T-cell (primary cell): ENCODE measurements at regions not wholly inside any gene's neighbourhood (a gene's known extent, or its start where the extent isn't known, plus 50 kb on each side); places are given as distances from the start of the nearest gene placed in this dataset.

Experiments
- ATAC-seq, 4 experiments: fragments of 200-7000 bp in 3 of 4; fragments of 150-1000 bp in 1 of 4; cut with Tn5 transposase; replicated peaks in 1 of 4; 1 replicate in 3 of 4; 2 replicates in 1 of 4; pipeline ENCODE4 v1.10.0; 2021; ENCODE audit warnings: moderate library complexity in 3 of 4, mild to moderate bottlenecking in 2 of 4, moderate number of reproducible peaks in 1 of 4
- CTCF ChIA-PET, 2 donors: fragments of 300-600 bp; sonication (Branson Sonifier 250); formaldehyde crosslinking; loops; one replicate each; lab custom pipeline; 2022; ENCODE audit warnings: antibody characterized with exemption in 2 of 2; lab: Charles Lee
- POLR2A ChIA-PET, 2 donors: fragments of 300-600 bp; sonication (Branson Sonifier 250); formaldehyde crosslinking; loops; one replicate each; lab custom pipeline; 2022; ENCODE audit warnings: antibody characterized with exemption in 2 of 2; lab: Charles Lee
- DNase-seq, 35 experiments: peaks; one replicate each; pipeline versions ENCODE4 v3.0.0 to v3.0.0-alpha.2; 2013 to 2023
- H3K27ac ChIP-seq: one replicate; pipeline ENCODE4 v1.5.1; 2013; ENCODE audit warnings: low read length
- H3K27me3 ChIP-seq, 2 experiments: replicated peaks in 1 of 2; 1 replicate in 1 of 2; 2 replicates in 1 of 2; pipeline versions ENCODE4 v1.6.1 to v1.7.0; 2013; ENCODE audit warnings: low read length in 1 of 2, mixed read lengths in 1 of 2; ENCODE audit not compliant: control insufficient read depth in 2 of 2, insufficient read depth in 2 of 2; ENCODE audit errors: extremely low read depth in 1 of 2
- H3K36me3 ChIP-seq, 2 donors: 1 replicate in 1 of 2; 2 replicates in 1 of 2; pipeline versions ENCODE4 v1.6.1 to v1.7.0; 2013; ENCODE audit warnings: low read length in 1 of 2; ENCODE audit not compliant: control insufficient read depth in 2 of 2, insufficient read depth in 1 of 2; ENCODE audit errors: extremely low read depth in 1 of 2
- H3K4me1 ChIP-seq, 2 experiments: 1 replicate in 1 of 2; 2 replicates in 1 of 2; pipeline versions ENCODE4 v1.6.1 to v1.7.0; 2013; ENCODE audit warnings: low read length in 2 of 2, mixed read lengths in 1 of 2; ENCODE audit not compliant: insufficient read depth in 2 of 2, control insufficient read depth in 1 of 2; ENCODE audit errors: extremely low read depth in 1 of 2
- H3K4me3 ChIP-seq, 2 donors: 1 replicate in 1 of 2; 2 replicates in 1 of 2; pipeline versions ENCODE4 v1.5.1 to v1.7.0; 2013; ENCODE audit warnings: mild to moderate bottlenecking in 2 of 2, low read length in 1 of 2, moderate library complexity in 1 of 2; ENCODE audit not compliant: control insufficient read depth in 1 of 2; ENCODE audit errors: extremely low read depth in 1 of 2
- H3K9me3 ChIP-seq: 2 replicates; pipeline ENCODE4 v1.7.0; 2013
- H3K27ac Mint-ChIP-seq, 2 donors: one replicate each; pipeline ENCODE4 v1.8.0; 2020 to 2021; ENCODE audit warnings: mild to moderate bottlenecking in 2 of 2, mixed read lengths in 2 of 2
- H3K27me3 Mint-ChIP-seq, 2 donors: one replicate each; pipeline ENCODE4 v1.8.0; 2021 to 2022; ENCODE audit warnings: mixed read lengths in 2 of 2
- H3K36me3 Mint-ChIP-seq: one replicate; pipeline ENCODE4 v1.8.0; 2021; ENCODE audit warnings: mixed read lengths
- H3K4me1 Mint-ChIP-seq, 3 donors: one replicate each; pipeline ENCODE4 v1.8.0; 2020 to 2022; ENCODE audit warnings: mixed read lengths in 3 of 3, mild to moderate bottlenecking in 1 of 3
- H3K4me3 Mint-ChIP-seq, 3 donors: one replicate each; pipeline ENCODE4 v1.8.0; 2020 to 2022; ENCODE audit warnings: mild to moderate bottlenecking in 3 of 3, mixed read lengths in 3 of 3, moderate library complexity in 3 of 3
- H3K9me3 Mint-ChIP-seq, 3 donors: one replicate each; pipeline ENCODE4 v1.8.0; 2020 to 2022; ENCODE audit warnings: mixed read lengths in 3 of 3
- WGBS: methylation state at CpG from one replicate; pipeline ENCODE4 v1.1.5; 2013; ENCODE audit warnings: missing lambda C conversion rate; ENCODE audit not compliant: insufficient coverage; 5-methylcytosine and 5-hydroxymethylcytosine counted together

- ChIA-PET CTCF (no interaction called here), POLR2A (no interaction called here)
- H3K4me1 ChIP-seq: no peaks in the 10 kb centered on the region
- no peaks in the 10 kb centered on the region for H3K9me3 Mint-ChIP-seq
- peaks cover 0 to 3% of the 10 kb centered on the region in 2 donors for H3K27me3 Mint-ChIP-seq
- H3K36me3 Mint-ChIP-seq: no peaks in the 10 kb centered on the region
- DNase-seq: no peak
- H3K4me1 Mint-ChIP-seq: no peaks in the 10 kb centered on the region
- H3K27ac ChIP-seq: no peak overlapping the region
- no peaks in the 10 kb centered on the region for H3K27me3 ChIP-seq
- H3K4me3 ChIP-seq: no peak overlapping the region
- 87% methylated on average over 2 of the region's 2 CpGs for WGBS
- H3K9me3 ChIP-seq: no peaks in the 10 kb centered on the region
- no peaks in the 10 kb centered on the region for H3K36me3 ChIP-seq
- H3K27ac Mint-ChIP-seq: no peak overlapping the region
- no peak overlapping the region for H3K4me3 Mint-ChIP-seq
- ATAC-seq: no peak
Observed at GRCh38 chr3:3519266-3519665, 280.0 kb upstream of the LRRN1 start.

- CTCF ChIA-PET: no interaction called here
- WGBS: 91% methylated on average over 3 of the region's 4 CpGs
- DNase-seq: no peak
- Mint-ChIP-seq H3K4me3 (no peak overlapping the region), H3K36me3 (no peaks in the 10 kb centered on the region), H3K27me3 (peaks cover 0 to 3% of the 10 kb centered on the region in 2 donors), H3K27ac (no peak overlapping the region), H3K9me3 (no peaks in the 10 kb centered on the region), H3K4me1 (no peaks in the 10 kb centered on the region)
- Histone ChIP-seq H3K36me3 (no peaks in the 10 kb centered on the region), H3K4me1 (no peaks in the 10 kb centered on the region), H3K9me3 (no peaks in the 10 kb centered on the region), H3K4me3 (no peak overlapping the region), H3K27me3 (no peaks in the 10 kb centered on the region), H3K27ac (no peak overlapping the region)
- no peak for ATAC-seq
- POLR2A ChIA-PET: no interaction called here
Observed at GRCh38 chr3:3516996-3517395, 282.2 kb upstream of the LRRN1 start.

GRCh38 chr3:3516384-3516783 lies 282.8 kb upstream of the LRRN1 start:
- H3K4me3 Mint-ChIP-seq: no peak overlapping the region
- CTCF ChIA-PET: no interaction called here

GRCh38 chr3:3509665-3510064 lies 289.6 kb upstream of the LRRN1 start:
- DNase-seq (no peak), ATAC-seq (no peak)
- H3K27me3 ChIP-seq: no peaks in the 10 kb centered on the region
- Mint-ChIP-seq H3K4me3 (no peak overlapping the region), H3K9me3 (peaks cover 0 to 4% (median 0%) of the 10 kb centered on the region in 3 donors), H3K4me1 (no peaks in the 10 kb centered on the region), H3K27ac (no peak overlapping the region), H3K36me3 (no peaks in the 10 kb centered on the region), H3K27me3 (no peaks in the 10 kb centered on the region)
- no peak overlapping the region for H3K27ac ChIP-seq
- no peaks in the 10 kb centered on the region for H3K36me3 ChIP-seq
- H3K4me1 ChIP-seq: no peaks in the 10 kb centered on the region
- WGBS: no CpG with 5 or more reads among the region's 6 CpGs
- H3K9me3 ChIP-seq: no peaks in the 10 kb centered on the region
- ChIA-PET POLR2A (no interaction called here), CTCF (interaction anchor here in 1 of 2 donors (0.5 kb wide), 1 partner anchor 700 kb away, joined by 3 read pairs; no protein-coding TSS in a partner anchor)
- no peak overlapping the region for H3K4me3 ChIP-seq

More at GRCh38 chr3:3516384-3516783, 282.8 kb upstream of the LRRN1 start:
- Mint-ChIP-seq H3K4me1 (no peaks in the 10 kb centered on the region), H3K27me3 (peaks cover 0 to 3% of the 10 kb centered on the region in 2 donors), H3K36me3 (no peaks in the 10 kb centered on the region), H3K27ac (no peak overlapping the region), H3K9me3 (no peaks in the 10 kb centered on the region)
- H3K27me3 ChIP-seq: no peaks in the 10 kb centered on the region
- no peaks in the 10 kb centered on the region for H3K4me1 ChIP-seq
- H3K9me3 ChIP-seq: no peaks in the 10 kb centered on the region
- no peak overlapping the region for H3K4me3 ChIP-seq
- POLR2A ChIA-PET: no interaction called here
- no peak for ATAC-seq
- DNase-seq: no peak
- no peaks in the 10 kb centered on the region for H3K36me3 ChIP-seq
- H3K27ac ChIP-seq: no peak overlapping the region

GRCh38 chr3:3504686-3505085 lies 294.5 kb upstream of the LRRN1 start:
- no peak for DNase-seq
- WGBS: no CpG with 5 or more reads among the region's 1 CpG
- Mint-ChIP-seq H3K4me1 (no peaks in the 10 kb centered on the region), H3K27ac (no peak overlapping the region), H3K27me3 (peaks cover 0 to 3% of the 10 kb centered on the region in 2 donors), H3K36me3 (no peaks in the 10 kb centered on the region), H3K4me3 (no peak overlapping the region), H3K9me3 (peaks cover 0 to 4% (median 0%) of the 10 kb centered on the region in 3 donors)
- Histone ChIP-seq H3K4me3 (no peak overlapping the region), H3K27me3 (no peaks in the 10 kb centered on the region), H3K9me3 (no peaks in the 10 kb centered on the region), H3K27ac (no peak overlapping the region), H3K36me3 (no peaks in the 10 kb centered on the region), H3K4me1 (no peaks in the 10 kb centered on the region)
- ChIA-PET POLR2A (no interaction called here), CTCF (no interaction called here)
- ATAC-seq: no peak

GRCh38 chr3:3503411-3503810 lies 295.8 kb upstream of the LRRN1 start:
- Histone ChIP-seq H3K4me3 (no peak overlapping the region), H3K4me1 (no peaks in the 10 kb centered on the region), H3K9me3 (no peaks in the 10 kb centered on the region), H3K27me3 (no peaks in the 10 kb centered on the region), H3K27ac (no peak overlapping the region), H3K36me3 (no peaks in the 10 kb centered on the region)
- Mint-ChIP-seq H3K27me3 (peaks cover 0 to 3% of the 10 kb centered on the region in 2 donors), H3K4me1 (no peaks in the 10 kb centered on the region), H3K36me3 (no peaks in the 10 kb centered on the region), H3K4me3 (no peak overlapping the region), H3K9me3 (peaks cover 0 to 4% (median 0%) of the 10 kb centered on the region in 3 donors), H3K27ac (no peak overlapping the region)
- WGBS: no CpG with 5 or more reads among the region's 4 CpGs
- CTCF ChIA-PET: no interaction called here
- no peak for DNase-seq
- ATAC-seq: no peak
- POLR2A ChIA-PET: no interaction called here

GRCh38 chr3:3499987-3500386 lies 299.2 kb upstream of the LRRN1 start:
- no peaks in the 10 kb centered on the region for H3K36me3 ChIP-seq
- CTCF ChIA-PET: no interaction called here
- DNase-seq: no peak
- H3K4me1 ChIP-seq: no peaks in the 10 kb centered on the region
- Mint-ChIP-seq H3K4me1 (no peaks in the 10 kb centered on the region), H3K27me3 (peaks cover 0 to 7% of the 10 kb centered on the region in 2 donors), H3K4me3 (no peak overlapping the region), H3K36me3 (no peaks in the 10 kb centered on the region), H3K27ac (no peak overlapping the region), H3K9me3 (no peaks in the 10 kb centered on the region)
- no peak overlapping the region for H3K27ac ChIP-seq
- H3K9me3 ChIP-seq: no peaks in the 10 kb centered on the region
- POLR2A ChIA-PET: no interaction called here
- 83% methylated on average over 1 of the region's 6 CpGs for WGBS
- no peaks in the 10 kb centered on the region for H3K27me3 ChIP-seq
- ATAC-seq: no peak
- H3K4me3 ChIP-seq: no peak overlapping the region
